Glutamatergic neuron (in vitro differentiated cells): ENCODE measurements at regions not wholly inside any gene's neighbourhood (a gene's known extent, or its start where the extent isn't known, plus 50 kb on each side); places are given as distances from the start of the nearest gene placed in this dataset.
"Not testable (repeated sequence)": the region's sequence is repeated elsewhere in the genome, so short reads cannot be mapped to it uniquely, and the experiment has no call there.

ENCODE experiments used
- DNase-seq: peaks from one replicate; pipeline ENCODE4 v3.0.0; 2022
- H3K27ac Mint-ChIP-seq: one replicate; pipeline ENCODE4 v1.8.0; 2020; ENCODE audit warnings: mild to moderate bottlenecking, mixed read lengths, inconsistent platforms; ENCODE audit not compliant: unreplicated experiment
- H3K27me3 Mint-ChIP-seq: one replicate; pipeline ENCODE4 v1.8.0; 2020; ENCODE audit warnings: mild to moderate bottlenecking, moderate library complexity, mixed read lengths, inconsistent platforms; ENCODE audit not compliant: unreplicated experiment
- H3K36me3 Mint-ChIP-seq: one replicate; pipeline ENCODE4 v1.8.0; 2020; ENCODE audit warnings: mild to moderate bottlenecking, mixed read lengths, inconsistent platforms; ENCODE audit not compliant: unreplicated experiment
- H3K4me1 Mint-ChIP-seq: one replicate; pipeline ENCODE4 v1.8.0; 2020; ENCODE audit warnings: mild to moderate bottlenecking, low read depth, mixed read lengths, inconsistent platforms; ENCODE audit not compliant: unreplicated experiment
- H3K4me3 Mint-ChIP-seq: one replicate; pipeline ENCODE4 v1.8.0; 2020; ENCODE audit warnings: mild to moderate bottlenecking, mixed read lengths, inconsistent platforms; ENCODE audit not compliant: unreplicated experiment
- H3K9me3 Mint-ChIP-seq: one replicate; pipeline ENCODE4 v1.8.0; 2020; ENCODE audit warnings: mild to moderate bottlenecking, moderate library complexity, mixed read lengths, inconsistent platforms; ENCODE audit not compliant: unreplicated experiment
- CTCF ChIP-seq: fragments of 200-600 bp; sonication (generic); IDR thresholded peaks from one replicate; pipeline ENCODE4 v1.5.0; 2021; ENCODE audit not compliant: partially characterized antibody, unreplicated experiment

GRCh38 chr5:23419115-23419514 is 88.3 kb upstream of the PRDM9 start:
- H3K36me3 Mint-ChIP-seq, result no peaks in the 10 kb centered on the region
- H3K27me3 Mint-ChIP-seq, result no peaks in the 10 kb centered on the region
- peaks cover 10% of the 10 kb centered on the region for H3K4me1 Mint-ChIP-seq
- H3K9me3 Mint-ChIP-seq, result no peaks in the 10 kb centered on the region
- no peak for DNase-seq
- H3K4me3 Mint-ChIP-seq, result no peak overlapping the region
- peak overlapping the region; percentile 19 for H3K27ac Mint-ChIP-seq
- TF ChIP-seq CTCF, result peak; percentile 8

GRCh38 chr5:23412515-23412914 is 94.9 kb upstream of the PRDM9 start:
- peaks cover 20% of the 10 kb centered on the region for H3K4me1 Mint-ChIP-seq
- no peak for TF ChIP-seq CTCF
- H3K27me3 Mint-ChIP-seq, result no peaks in the 10 kb centered on the region
- H3K27ac Mint-ChIP-seq, result peak overlapping the region; percentile 63
- no peak for DNase-seq
- peaks cover 2% of the 10 kb centered on the region for H3K9me3 Mint-ChIP-seq
- H3K36me3 Mint-ChIP-seq, result no peaks in the 10 kb centered on the region
- H3K4me3 Mint-ChIP-seq, result no peak overlapping the region

GRCh38 chr5:23411994-23412393 is 95.4 kb upstream of the PRDM9 start:
- no peak for DNase-seq
- no peaks in the 10 kb centered on the region for H3K27me3 Mint-ChIP-seq
- H3K4me1 Mint-ChIP-seq, result peaks cover 20% of the 10 kb centered on the region
- no peak overlapping the region for H3K27ac Mint-ChIP-seq
- no peak for TF ChIP-seq CTCF
- no peaks in the 10 kb centered on the region for H3K36me3 Mint-ChIP-seq
- peaks cover 2% of the 10 kb centered on the region for H3K9me3 Mint-ChIP-seq
- no peak overlapping the region for H3K4me3 Mint-ChIP-seq

GRCh38 chr5:23411200-23411599 is 96.2 kb upstream of the PRDM9 start:
- H3K36me3 Mint-ChIP-seq, result no peaks in the 10 kb centered on the region
- peaks cover 20% of the 10 kb centered on the region for H3K4me1 Mint-ChIP-seq
- no peak for TF ChIP-seq CTCF
- no peaks in the 10 kb centered on the region for H3K27me3 Mint-ChIP-seq
- no peak for DNase-seq
- H3K27ac Mint-ChIP-seq, result peak overlapping the region; percentile 76
- H3K4me3 Mint-ChIP-seq, result no peak overlapping the region
- H3K9me3 Mint-ChIP-seq, result peaks cover 2% of the 10 kb centered on the region

DNA sequence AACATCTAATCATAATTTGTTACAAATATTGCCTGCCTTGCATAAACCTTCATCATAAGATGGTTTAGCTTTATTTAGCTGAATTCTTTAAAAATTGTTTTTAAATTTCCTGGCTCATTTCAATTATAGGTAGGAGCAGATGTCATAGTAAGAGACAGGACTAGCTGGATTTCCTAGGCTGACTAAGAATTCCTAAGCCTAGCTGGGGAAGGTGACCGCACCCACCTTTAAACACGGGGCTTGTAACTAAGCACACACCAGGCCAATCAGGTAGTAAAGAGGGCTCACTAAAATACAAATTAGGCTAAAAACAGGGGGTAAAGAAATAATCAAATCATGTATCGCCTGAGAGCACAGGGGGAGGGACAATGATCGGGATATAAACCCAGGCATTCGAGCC is 96.6 kb upstream of the PRDM9 start:
- peaks cover 20% of the 10 kb centered on the region for H3K4me1 Mint-ChIP-seq
- H3K36me3 Mint-ChIP-seq, result not testable (repeated sequence)

More for the DNA sequence above, 96.6 kb upstream of the PRDM9 start:
- H3K27me3 Mint-ChIP-seq, DNase-seq, H3K9me3 Mint-ChIP-seq, H3K4me3 Mint-ChIP-seq: not testable (repeated sequence)
- peak overlapping the region; percentile 83 for H3K27ac Mint-ChIP-seq
